ENCODE measurements at regions not wholly inside any gene's neighbourhood (a gene's known extent, or its start where the extent isn't known, plus 50 kb on each side); places are given as distances from the start of the nearest gene placed in this dataset.
A peak's percentile ranks its signal among the peaks of the same experiment; 100 is the strongest.
"Not testable (repeated sequence)": the region's sequence is repeated elsewhere in the genome, so short reads cannot be mapped to it uniquely, and the experiment has no call there.

- Histone ChIP-seq H3K27me3 (peaks cover 5% of the 10 kb centered on the region), H3K9me3 (ENCODE audit: low read depth) (no peaks in the 10 kb centered on the region), H3K4me3 (no peak overlapping the region), H3K36me3 (no peaks in the 10 kb centered on the region), H3K4me1 (ENCODE audit: low read depth) (no peaks in the 10 kb centered on the region), H3K27ac (no peak overlapping the region)
- DNase-seq (ENCODE audit: low read depth in 1 of 2, low spot score in 1 of 2): no peak
- no peak for TF ChIP-seq CTCF (IDR thresholded peaks at IDR 0.05; ENCODE audit: low read depth, low read length)
Observed at GRCh38 chr12:131437706-131438492, 273.0 kb upstream of the SFSWAP start.

- not testable (repeated sequence) for H3K36me3 ChIP-seq; H3K27ac ChIP-seq; DNase-seq (ENCODE audit: low read depth in 1 of 2, low spot score in 1 of 2); H3K27me3 ChIP-seq; H3K4me1 ChIP-seq (ENCODE audit: low read depth); H3K4me3 ChIP-seq; H3K9me3 ChIP-seq (ENCODE audit: low read depth)
Observed at GRCh38 chr12:131438493-131438835, 272.4 kb upstream of the SFSWAP start.

GRCh38 chr12:131438881-131439280 lies 272.0 kb upstream of the SFSWAP start:
- Histone ChIP-seq H3K4me3 (no peak overlapping the region), H3K36me3 (no peaks in the 10 kb centered on the region), H3K9me3 (ENCODE audit: low read depth) (no peaks in the 10 kb centered on the region), H3K27me3 (peaks cover 5% of the 10 kb centered on the region), H3K27ac (no peak overlapping the region), H3K4me1 (ENCODE audit: low read depth) (no peaks in the 10 kb centered on the region)
- no peak for TF ChIP-seq CTCF (IDR thresholded peaks at IDR 0.05; ENCODE audit: low read depth, low read length)
- peak in 1 of 2 donors; percentile 14 for DNase-seq (ENCODE audit: low read depth in 1 of 2, low spot score in 1 of 2)

GRCh38 chr12:131439752-131440151 lies 271.1 kb upstream of the SFSWAP start:
- DNase-seq (ENCODE audit: low read depth in 1 of 2, low spot score in 1 of 2); H3K4me3 ChIP-seq; H3K27ac ChIP-seq; H3K4me1 ChIP-seq (ENCODE audit: low read depth); H3K27me3 ChIP-seq; H3K36me3 ChIP-seq; H3K9me3 ChIP-seq (ENCODE audit: low read depth): not testable (repeated sequence)

GRCh38 chr12:131440209-131441059 lies 270.5 kb upstream of the SFSWAP start:
- not testable (repeated sequence) for H3K4me1 ChIP-seq (ENCODE audit: low read depth)

GRCh38 chr12:131441060-131441396 lies 269.9 kb upstream of the SFSWAP start:
- no peak overlapping the region for H3K4me3 ChIP-seq
- no peaks in the 10 kb centered on the region for H3K36me3 ChIP-seq
- DNase-seq (ENCODE audit: low read depth in 1 of 2, low spot score in 1 of 2): no peak
- no peak for TF ChIP-seq CTCF (IDR thresholded peaks at IDR 0.05; ENCODE audit: low read depth, low read length)
- no peak overlapping the region for H3K27ac ChIP-seq
- no peaks in the 10 kb centered on the region for H3K4me1 ChIP-seq (ENCODE audit: low read depth)
- H3K9me3 ChIP-seq (ENCODE audit: low read depth): no peaks in the 10 kb centered on the region
- no peaks in the 10 kb centered on the region for H3K27me3 ChIP-seq

More at GRCh38 chr12:131440209-131441059, 270.5 kb upstream of the SFSWAP start:
- H3K27ac ChIP-seq; H3K27me3 ChIP-seq; DNase-seq (ENCODE audit: low read depth in 1 of 2, low spot score in 1 of 2); H3K36me3 ChIP-seq; H3K4me3 ChIP-seq; H3K9me3 ChIP-seq (ENCODE audit: low read depth): not testable (repeated sequence)

GRCh38 chr12:131441638-131442336 lies 269.1 kb upstream of the SFSWAP start:
- no peak for TF ChIP-seq CTCF (IDR thresholded peaks at IDR 0.05; ENCODE audit: low read depth, low read length)
- Histone ChIP-seq H3K4me3 (no peak overlapping the region), H3K9me3 (ENCODE audit: low read depth) (no peaks in the 10 kb centered on the region), H3K4me1 (ENCODE audit: low read depth) (no peaks in the 10 kb centered on the region), H3K27me3 (no peaks in the 10 kb centered on the region), H3K36me3 (no peaks in the 10 kb centered on the region), H3K27ac (no peak overlapping the region)
- DNase-seq (ENCODE audit: low read depth in 1 of 2, low spot score in 1 of 2): no peak
